ENCODE measurements at regions not wholly inside any gene's neighbourhood (a gene's known extent, or its start where the extent isn't known, plus 50 kb on each side); places are given as distances from the start of the nearest gene placed in this dataset.

DNA sequence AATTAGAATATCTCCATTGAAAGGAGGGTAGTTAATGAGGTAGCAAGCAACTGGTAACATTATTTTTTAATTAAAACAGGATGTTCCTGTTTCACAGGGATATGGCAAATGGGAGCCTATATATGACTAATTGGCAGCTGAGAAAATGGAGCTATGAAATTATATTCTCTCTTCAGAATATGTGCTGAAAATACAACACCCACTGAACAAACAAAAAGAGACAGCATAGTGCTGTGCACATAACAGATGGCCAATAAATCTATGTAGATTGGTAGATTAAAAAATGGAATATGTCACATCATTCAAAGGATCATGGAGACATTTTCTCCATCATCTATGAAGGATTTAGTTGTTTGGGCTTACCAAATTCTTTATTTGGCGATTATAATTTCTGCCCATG lies 362.0 kb downstream of the GPR37 start:
- no peak overlapping the region for H4K91ac ChIP-seq (ENCODE audit: insufficient read length, low read depth, low read length)
- H2AFZ ChIP-seq (ENCODE audit: low read length), result no peak overlapping the region
- no peak overlapping the region for H3K23ac ChIP-seq (ENCODE audit: insufficient read length, low read depth, low read length)
- no peak overlapping the region for H2BK12ac ChIP-seq (ENCODE audit: insufficient read length, low read depth, low read length)
- no peaks in the 10 kb centered on the region for H3K36me3 Mint-ChIP-seq (ENCODE audit: insufficient read depth in 1 of 3, low read depth in 3 of 3)
- H3T11ph ChIP-seq (ENCODE audit: low read length), result no peak overlapping the region
- no peak overlapping the region for H3K4me3 Mint-ChIP-seq
- H3K23me2 ChIP-seq (ENCODE audit: insufficient read length, low read depth, low read length, poor library complexity, severe bottlenecking), result no peaks in the 10 kb centered on the region
- no peaks in the 10 kb centered on the region for H4K20me1 ChIP-seq (ENCODE audit: control insufficient read depth, insufficient read depth, insufficient read length)
- no peak overlapping the region for H4K5ac ChIP-seq (ENCODE audit: insufficient read length, low read depth, low read length)
- no peaks in the 10 kb centered on the region for H3K9me3 ChIP-seq (ENCODE audit: control insufficient read depth, low read depth, low read length)
- H2AK5ac ChIP-seq (ENCODE audit: insufficient read length, low read length), result no peak overlapping the region
- no peak overlapping the region for H2BK15ac ChIP-seq (ENCODE audit: low read depth, low read length)
- no peaks in the 10 kb centered on the region for H3K27me3 ChIP-seq (ENCODE audit: insufficient read depth, low read length)
- no peaks in the 10 kb centered on the region for H3K79me2 ChIP-seq (ENCODE audit: insufficient read depth, low read length)
- no peak overlapping the region for H3K4me2 ChIP-seq (ENCODE audit: insufficient read depth, insufficient read length, low read length)
- H2BK20ac ChIP-seq (ENCODE audit: low read depth, low read length, poor library complexity, severe bottlenecking), result no peak overlapping the region
- no peak overlapping the region for H3K4ac ChIP-seq (ENCODE audit: low read depth, low read length)
- no peak overlapping the region for H4K8ac ChIP-seq (replicated peaks; ENCODE audit: insufficient read length, low read depth, low read length)
- no peak overlapping the region for H3K9ac ChIP-seq (ENCODE audit: extremely low read depth, insufficient read length, low read length)
- no peak overlapping the region for H2BK120ac ChIP-seq (ENCODE audit: low read depth, low read length, poor library complexity, severe bottlenecking)
- no peak overlapping the region for H3K27ac Mint-ChIP-seq
- no peak for DNase-seq
- H3K9me3 Mint-ChIP-seq, result no peaks in the 10 kb centered on the region
- no peak overlapping the region for H3K18ac ChIP-seq (ENCODE audit: insufficient read length, low read depth, low read length)
- H3K79me1 ChIP-seq (ENCODE audit: insufficient read depth, low read depth, low read length, poor library complexity, severe bottlenecking), result no peaks in the 10 kb centered on the region
- H3K27ac ChIP-seq (ENCODE audit: insufficient read length, low read depth, low read length), result no peak overlapping the region
- H2BK5ac ChIP-seq (ENCODE audit: insufficient read length, low read length), result no peak overlapping the region
- H3K56ac ChIP-seq (ENCODE audit: insufficient read length, low read depth, low read length), result no peak overlapping the region
- H3K4me1 ChIP-seq (ENCODE audit: insufficient read depth, low read length), result no peaks in the 10 kb centered on the region
- no peak overlapping the region for H3K14ac ChIP-seq (ENCODE audit: insufficient read depth, low read length)
- no CpG with 5 or more reads among the region's 1 CpG for WGBS (ENCODE audit: extremely low coverage, insufficient read length, low lambda C conversion rate)
- H3K27me3 Mint-ChIP-seq (ENCODE audit: low read depth), result no peaks in the 10 kb centered on the region
- TF ChIP-seq, protein P1, sequence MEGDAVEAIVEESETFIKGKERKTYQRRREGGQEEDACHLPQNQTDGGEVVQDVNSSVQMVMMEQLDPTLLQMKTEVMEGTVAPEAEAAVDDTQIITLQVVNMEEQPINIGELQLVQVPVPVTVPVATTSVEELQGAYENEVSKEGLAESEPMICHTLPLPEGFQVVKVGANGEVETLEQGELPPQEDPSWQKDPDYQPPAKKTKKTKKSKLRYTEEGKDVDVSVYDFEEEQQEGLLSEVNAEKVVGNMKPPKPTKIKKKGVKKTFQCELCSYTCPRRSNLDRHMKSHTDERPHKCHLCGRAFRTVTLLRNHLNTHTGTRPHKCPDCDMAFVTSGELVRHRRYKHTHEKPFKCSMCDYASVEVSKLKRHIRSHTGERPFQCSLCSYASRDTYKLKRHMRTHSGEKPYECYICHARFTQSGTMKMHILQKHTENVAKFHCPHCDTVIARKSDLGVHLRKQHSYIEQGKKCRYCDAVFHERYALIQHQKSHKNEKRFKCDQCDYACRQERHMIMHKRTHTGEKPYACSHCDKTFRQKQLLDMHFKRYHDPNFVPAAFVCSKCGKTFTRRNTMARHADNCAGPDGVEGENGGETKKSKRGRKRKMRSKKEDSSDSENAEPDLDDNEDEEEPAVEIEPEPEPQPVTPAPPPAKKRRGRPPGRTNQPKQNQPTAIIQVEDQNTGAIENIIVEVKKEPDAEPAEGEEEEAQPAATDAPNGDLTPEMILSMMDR (conservative IDR thresholded peaks at IDR 0.05), result no peak
- no peaks in the 10 kb centered on the region for H3K4me1 Mint-ChIP-seq

Data from H9 (cell line).